G401.6 (cell line): ENCODE measurements at regions not wholly inside any gene's neighbourhood (a gene's known extent, or its start where the extent isn't known, plus 50 kb on each side); places are given as distances from the start of the nearest gene placed in this dataset.

ENCODE experiments used
- FAIRE-seq: peaks from 2 replicates; lab custom pipeline; 2012; peaks lifted over from hg19 to GRCh38; lab: Jason Lieb, UNC

- no peak for FAIRE-seq
Observed at GRCh38 chr16:61596655-61597054, 439.6 kb downstream of the CDH8 start.

- FAIRE-seq = no peak
Observed at GRCh38 chr16:61595605-61596004, 440.6 kb downstream of the CDH8 start.

GRCh38 chr16:61590577-61590976 is 445.7 kb downstream of the CDH8 start:
- no peak for FAIRE-seq

GRCh38 chr16:61587526-61587925 is 448.7 kb downstream of the CDH8 start:
- no peak for FAIRE-seq

GRCh38 chr16:61581417-61582046 is 454.7 kb downstream of the CDH8 start:
- no peak for FAIRE-seq

GRCh38 chr16:61580579-61580978 is 455.7 kb downstream of the CDH8 start:
- FAIRE-seq = no peak

GRCh38 chr16:61579195-61579594 is 457.0 kb downstream of the CDH8 start:
- no peak for FAIRE-seq

- FAIRE-seq = no peak
Observed at GRCh38 chr16:61576476-61576875, 459.8 kb downstream of the CDH8 start.

GRCh38 chr16:61575617-61576016 is 460.6 kb downstream of the CDH8 start:
- FAIRE-seq = no peak

- no peak for FAIRE-seq
Observed at GRCh38 chr16:61569028-61569427, 467.2 kb downstream of the CDH8 start.

- no peak for FAIRE-seq
Observed at GRCh38 chr16:61564716-61565115, 471.5 kb downstream of the CDH8 start.

- FAIRE-seq = no peak
Observed at GRCh38 chr16:61555718-61556441, 480.4 kb downstream of the CDH8 start.

- FAIRE-seq = no peak
Observed at GRCh38 chr16:61549327-61549726, 486.9 kb downstream of the CDH8 start.

GRCh38 chr16:61547626-61548025 is 488.6 kb downstream of the CDH8 start:
- FAIRE-seq = no peak

- FAIRE-seq = no peak
Observed at GRCh38 chr16:61544165-61544564, 492.1 kb downstream of the CDH8 start.

- FAIRE-seq = no peak
Observed at GRCh38 chr16:61540216-61540615, 496.0 kb downstream of the CDH8 start.

GRCh38 chr16:61530697-61531096 is 505.5 kb downstream of the CDH8 start:
- no peak for FAIRE-seq

- no peak for FAIRE-seq
Observed at GRCh38 chr16:61500851-61501250, 535.4 kb downstream of the CDH8 start.

- no peak for FAIRE-seq
Observed at GRCh38 chr16:61480250-61480649, 556.0 kb downstream of the CDH8 start.

- FAIRE-seq = no peak
Observed at GRCh38 chr16:61471737-61472136, 564.5 kb downstream of the CDH8 start.

GRCh38 chr16:61471023-61471422 is 565.2 kb downstream of the CDH8 start:
- no peak for FAIRE-seq

GRCh38 chr16:61465285-61465684 is 571.0 kb downstream of the CDH8 start:
- no peak for FAIRE-seq

GRCh38 chr16:61460020-61460419 is 576.2 kb downstream of the CDH8 start:
- FAIRE-seq = no peak

- no peak for FAIRE-seq
Observed at GRCh38 chr16:61435346-61435745, 600.9 kb downstream of the CDH8 start.
